HEK293 (cell line): ENCODE measurements at regions not wholly inside any gene's neighbourhood (a gene's known extent, or its start where the extent isn't known, plus 50 kb on each side); places are given as distances from the start of the nearest gene placed in this dataset.

Experiments
- CTCF ChIP-seq: fragments of 450-650 bp; formaldehyde crosslinking; IDR thresholded peaks from 2 replicates; pipeline ENCODE4 v1.5.1; 2016; ENCODE audit warnings: missing biosample characterization, missing genetic modification characterization
- PBX3 ChIP-seq: sonication (generic); formaldehyde crosslinking; IDR thresholded peaks from 2 replicates; pipeline ENCODE4 v1.8.1; 2022; ENCODE audit warnings: mild to moderate bottlenecking, moderate library complexity, missing genetic modification reagents
- PRDM1 ChIP-seq: fragments of 450-650 bp; formaldehyde crosslinking; IDR thresholded peaks from 2 replicates; pipeline ENCODE4; 2016; ENCODE audit warnings: missing biosample characterization, missing genetic modification characterization
- PRDM10 ChIP-seq: fragments of 450-650 bp; formaldehyde crosslinking; IDR thresholded peaks from 2 replicates; pipeline ENCODE4 v1.5.1; 2016; ENCODE audit warnings: missing biosample characterization, missing genetic modification characterization
- REST ChIP-seq: fragments of 450-650 bp; formaldehyde crosslinking; IDR thresholded peaks from 2 replicates; pipeline ENCODE4 v1.5.1; 2016; ENCODE audit warnings: missing biosample characterization, missing genetic modification characterization
- TRIM28 ChIP-seq: IDR thresholded peaks from 2 replicates; pipeline ENCODE4 v1.6.1; 2011; ENCODE audit warnings: low read length, control low read depth, borderline replicate concordance
- YY1 ChIP-seq: fragments of 450-650 bp; formaldehyde crosslinking; IDR thresholded peaks from 2 replicates; pipeline ENCODE4 v1.5.1; 2018; ENCODE audit warnings: missing biosample characterization, missing genetic modification characterization
- ZBTB17 ChIP-seq: fragments of 450-650 bp; formaldehyde crosslinking; IDR thresholded peaks from 2 replicates; pipeline ENCODE4 v1.5.1; 2016; ENCODE audit warnings: missing biosample characterization, missing genetic modification characterization
- ZEB2 ChIP-seq: fragments of 450-650 bp; formaldehyde crosslinking; IDR thresholded peaks from 2 replicates; pipeline ENCODE4 v1.5.1; 2016; ENCODE audit warnings: missing biosample characterization, missing genetic modification characterization
- ZNF138 ChIP-seq: fragments of 450-650 bp; formaldehyde crosslinking; IDR thresholded peaks from 2 replicates; pipeline ENCODE4 v1.5.1; 2016; ENCODE audit warnings: missing biosample characterization, missing genetic modification characterization, borderline replicate concordance
- ZSCAN4 ChIP-seq: fragments of 450-650 bp; formaldehyde crosslinking; IDR thresholded peaks from 2 replicates; pipeline ENCODE4 v1.5.1; 2017; ENCODE audit warnings: missing biosample characterization, missing genetic modification characterization

- TF ChIP-seq CTCF (tag by site-specific recombination): no peak
- no peak for TF ChIP-seq TRIM28
- TF ChIP-seq PRDM1 (tag by site-specific recombination): no peak
- TF ChIP-seq ZEB2 (tag by site-specific recombination): no peak
- no peak for TF ChIP-seq PRDM10
- no peak for TF ChIP-seq ZNF138 (tag by site-specific recombination)
- no peak for TF ChIP-seq ZSCAN4 (tag by site-specific recombination)
- TF ChIP-seq PBX3: no peak
- TF ChIP-seq REST (tag by site-specific recombination): no peak
- no peak for TF ChIP-seq YY1 (tag by site-specific recombination)
- no peak for TF ChIP-seq ZBTB17
Observed at GRCh38 chrX:67114635-67115034, 429.2 kb upstream of the AR start.
